GM21825 (cell line): ENCODE measurements at regions not wholly inside any gene's neighbourhood (a gene's known extent, or its start where the extent isn't known, plus 50 kb on each side); places are given as distances from the start of the nearest gene placed in this dataset.

Source experiments
- ATAC-seq: cut with Tn5 transposase; IDR thresholded peaks from one replicate; pipeline ENCODE4 v1.9.1; 2021; ENCODE audit warnings: mild to moderate bottlenecking, moderate library complexity; ENCODE audit not compliant: unreplicated experiment

DNA sequence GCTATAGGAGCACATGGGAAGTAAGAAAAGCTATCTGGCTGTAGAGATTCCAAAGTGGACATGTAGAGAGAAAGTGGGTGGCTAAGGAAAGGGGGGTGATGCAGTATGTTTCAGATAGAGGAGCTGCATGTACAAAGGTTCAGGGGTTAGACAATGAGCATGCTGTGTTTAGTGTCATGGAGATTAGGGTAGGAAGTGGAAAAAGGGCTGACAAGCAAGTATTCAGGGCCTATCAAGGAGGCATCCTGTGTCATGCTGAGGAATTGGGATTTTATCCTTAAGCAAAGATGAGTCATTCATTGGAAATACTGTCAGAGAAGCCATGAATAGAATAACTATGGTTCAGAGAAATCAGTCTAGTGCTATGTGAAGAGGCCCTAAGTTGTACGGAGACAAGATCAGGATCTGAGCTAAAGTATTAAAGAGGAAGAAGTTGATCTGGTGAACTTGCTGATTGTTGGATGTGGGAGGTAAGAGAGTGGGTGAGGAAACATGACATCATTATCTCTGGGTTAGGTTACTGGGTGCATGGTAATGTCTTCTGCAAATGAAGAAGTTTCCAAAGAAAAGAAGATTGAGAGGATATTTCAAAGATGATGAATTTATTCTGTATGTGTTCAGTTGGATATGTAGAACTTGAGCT, 176.7 kb upstream of the GOLIM4 start:
- ATAC-seq = no peak

DNA sequence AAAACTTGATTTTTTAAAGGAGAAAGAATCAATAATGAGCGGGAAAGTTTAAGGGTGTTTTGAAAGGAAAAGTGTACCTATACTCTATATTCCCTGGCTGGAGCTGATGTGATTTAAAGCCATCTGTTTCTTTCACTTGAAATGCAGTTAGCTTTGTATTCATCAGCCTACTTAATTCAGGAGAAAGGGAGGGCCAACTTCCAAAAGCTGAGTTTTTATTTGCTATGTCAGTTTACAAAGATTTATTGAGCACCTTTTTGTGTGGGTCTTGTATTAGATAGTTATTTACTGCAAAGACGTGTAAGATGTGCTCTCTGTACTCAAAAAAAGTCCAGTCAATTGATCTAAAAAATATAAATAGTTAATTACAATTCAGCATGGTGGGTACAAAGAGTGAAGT, 176.2 kb upstream of the GOLIM4 start:
- ATAC-seq = no peak

DNA sequence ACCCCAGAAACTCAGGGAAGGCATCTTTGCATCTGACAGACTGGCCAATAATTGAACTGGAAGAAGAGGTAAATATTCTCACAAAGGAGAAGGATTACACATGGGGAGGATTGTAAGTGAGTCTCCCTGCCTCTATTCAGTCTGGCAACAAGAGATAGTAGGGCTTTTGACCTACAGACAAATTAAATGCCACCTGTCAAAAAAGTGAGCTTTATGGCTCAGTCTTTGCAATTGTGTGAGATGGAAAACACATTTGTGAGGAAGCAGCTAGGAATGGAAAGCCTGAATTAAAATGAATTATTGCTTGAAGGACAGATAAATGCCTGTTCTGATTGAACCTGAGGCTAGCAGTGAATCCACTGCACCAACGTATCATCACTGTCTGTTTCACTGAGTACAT, 173.3 kb upstream of the GOLIM4 start:
- no peak for ATAC-seq

DNA sequence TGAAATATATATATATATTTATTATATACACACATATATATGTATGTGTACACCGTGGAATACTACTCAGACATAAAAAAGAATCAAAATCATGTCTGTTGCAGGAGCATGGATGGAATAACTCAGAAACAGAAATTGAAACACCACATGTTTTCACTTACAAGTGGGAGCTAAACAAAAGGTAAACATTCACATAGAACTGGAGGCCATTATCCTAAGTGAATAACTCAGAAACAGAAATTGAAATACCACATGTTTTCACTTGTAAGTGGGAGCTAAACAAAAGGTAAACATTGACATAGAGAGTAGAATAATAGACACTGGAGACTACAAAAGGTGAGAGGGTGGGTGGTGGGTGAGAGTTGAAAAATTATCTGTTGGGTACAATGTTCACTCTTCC, 171.5 kb upstream of the GOLIM4 start:
- ATAC-seq = no peak

DNA sequence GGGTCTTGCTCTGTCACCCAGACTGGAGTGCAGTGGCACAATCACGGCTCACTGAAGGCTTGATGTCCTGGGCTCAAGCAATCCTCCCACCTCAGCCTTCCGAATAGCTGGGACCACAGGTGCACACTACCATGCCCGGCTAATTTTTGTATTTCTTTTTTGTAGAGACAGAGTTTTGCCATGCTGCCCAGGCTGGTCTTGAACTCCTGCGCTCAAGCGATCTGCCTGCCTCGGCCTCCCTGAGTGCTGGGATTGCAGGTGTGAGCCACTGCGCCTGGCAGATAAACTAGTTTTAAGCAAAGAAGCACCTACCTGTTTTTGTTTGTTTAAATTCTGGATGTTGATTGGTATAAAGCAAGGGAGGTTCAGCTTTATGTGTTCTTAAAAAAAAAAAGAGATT, 170.6 kb upstream of the GOLIM4 start:
- ATAC-seq = no peak

DNA sequence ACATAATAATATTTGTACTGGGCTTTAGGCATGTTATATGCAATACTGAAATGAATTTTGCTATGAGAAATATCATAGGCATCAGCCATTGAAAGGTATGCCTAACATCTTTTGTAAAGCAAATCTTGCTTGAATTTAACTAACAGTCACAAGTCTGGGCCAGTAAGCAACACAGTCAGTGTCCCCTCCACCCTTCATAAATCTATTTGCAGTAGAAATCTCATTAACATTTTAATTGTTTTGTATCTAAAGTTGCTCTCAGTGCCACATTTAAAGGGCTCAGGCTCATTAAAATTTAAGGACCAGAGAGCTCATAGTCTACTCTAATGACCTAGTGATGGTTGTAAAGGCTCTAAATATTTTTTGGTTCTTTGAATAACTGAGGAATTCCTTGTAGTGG, 167.2 kb upstream of the GOLIM4 start:
- no peak for ATAC-seq

DNA sequence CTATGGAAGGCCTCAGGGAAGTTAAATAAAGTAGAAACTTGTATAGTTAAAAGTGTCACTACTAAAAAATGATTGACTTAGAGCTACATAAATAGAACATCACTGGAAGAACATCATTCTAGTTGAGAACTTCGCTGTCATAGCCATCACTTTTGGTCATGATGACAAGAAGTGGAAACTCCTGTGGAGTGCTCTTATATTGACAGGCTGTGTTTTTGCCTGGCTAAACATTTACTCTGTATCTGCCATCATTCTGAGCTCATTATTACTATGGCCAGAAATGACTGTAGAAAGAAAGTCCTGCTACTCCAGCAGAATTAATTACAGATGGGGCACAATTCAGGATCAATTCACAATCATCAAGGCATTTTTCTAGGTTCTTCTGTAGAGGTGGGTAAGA, 165.1 kb upstream of the GOLIM4 start:
- peak; percentile 59 for ATAC-seq

- ATAC-seq = peak; percentile 49
Measured at GRCh38 chr3:168251371-168251770, 155.6 kb upstream of the GOLIM4 start.

DNA sequence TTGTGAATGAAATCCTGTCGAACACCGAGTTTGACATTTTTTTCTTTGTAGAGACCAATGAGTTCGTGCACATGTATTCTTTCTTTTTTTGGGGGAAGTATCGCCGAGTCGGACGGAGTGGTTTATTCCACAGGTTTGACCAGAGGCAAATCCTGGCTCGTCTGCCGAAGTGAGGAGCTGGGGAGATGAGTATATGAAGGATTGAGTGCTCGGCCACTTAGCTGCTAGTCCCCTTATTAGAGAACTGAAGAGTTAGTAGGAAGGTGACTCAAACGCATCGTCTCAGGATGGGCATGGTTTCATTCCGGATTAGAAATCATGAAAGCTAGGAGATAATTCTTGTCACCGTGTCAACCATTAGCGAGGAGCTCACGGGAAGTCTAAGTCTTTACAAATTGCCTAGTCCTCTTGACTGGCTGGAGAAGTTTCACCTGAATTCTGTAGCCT, 154.7 kb upstream of the GOLIM4 start:
- ATAC-seq = peak; percentile 29

GRCh38 chr3:168249550-168250414, 154.1 kb upstream of the GOLIM4 start:
- ATAC-seq = peak; percentile 75

GRCh38 chr3:168249205-168249549, 153.5 kb upstream of the GOLIM4 start:
- ATAC-seq = no peak

GRCh38 chr3:168248383-168249204, 152.9 kb upstream of the GOLIM4 start:
- no peak for ATAC-seq

DNA sequence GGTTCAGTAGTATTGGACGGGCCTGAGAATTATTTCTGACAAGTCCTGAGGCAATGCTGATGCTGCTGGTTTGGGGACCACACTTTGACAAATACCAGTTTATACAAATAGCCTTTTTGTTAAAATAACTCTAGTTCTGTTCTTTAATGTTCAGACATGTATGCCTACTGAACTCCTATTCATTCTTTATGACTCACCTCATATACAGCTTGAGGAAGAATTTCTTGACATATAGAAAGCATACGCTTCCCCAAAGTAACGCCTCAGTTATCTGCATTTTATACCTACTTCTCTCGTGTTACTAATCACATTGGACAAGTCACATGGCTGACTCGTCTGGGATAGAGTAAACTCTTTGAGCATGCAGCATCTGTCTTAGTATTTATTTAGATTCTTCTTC, 145.4 kb upstream of the GOLIM4 start:
- no peak for ATAC-seq

- ATAC-seq = no peak
Measured at GRCh38 chr3:168239287-168239686, 143.6 kb upstream of the GOLIM4 start.

- no peak for ATAC-seq
Measured at GRCh38 chr3:168233001-168233400, 137.3 kb upstream of the GOLIM4 start.

GRCh38 chr3:168223085-168223484, 127.4 kb upstream of the GOLIM4 start:
- no peak for ATAC-seq

DNA sequence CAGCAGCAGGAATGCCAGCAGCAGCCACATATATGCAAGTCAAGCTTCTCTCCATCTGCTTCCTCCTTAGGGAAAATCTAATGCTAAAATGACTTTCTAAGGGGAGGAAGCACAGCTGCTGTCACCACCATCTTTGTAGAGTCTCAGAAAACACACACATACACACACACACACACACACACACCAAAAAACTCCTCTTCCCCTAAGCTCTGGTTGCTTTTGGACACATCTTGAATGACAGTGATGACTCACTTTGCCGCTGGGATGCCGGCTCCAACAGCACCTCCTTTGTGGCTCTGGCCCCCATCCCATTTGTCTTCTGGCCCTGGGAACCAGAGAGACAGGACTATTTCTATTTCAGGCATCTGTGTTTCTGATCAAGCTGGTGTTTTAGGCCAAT, 124.8 kb upstream of the GOLIM4 start:
- ATAC-seq = no peak

- ATAC-seq = no peak
Measured at GRCh38 chr3:168219530-168219929, 123.8 kb upstream of the GOLIM4 start.

DNA sequence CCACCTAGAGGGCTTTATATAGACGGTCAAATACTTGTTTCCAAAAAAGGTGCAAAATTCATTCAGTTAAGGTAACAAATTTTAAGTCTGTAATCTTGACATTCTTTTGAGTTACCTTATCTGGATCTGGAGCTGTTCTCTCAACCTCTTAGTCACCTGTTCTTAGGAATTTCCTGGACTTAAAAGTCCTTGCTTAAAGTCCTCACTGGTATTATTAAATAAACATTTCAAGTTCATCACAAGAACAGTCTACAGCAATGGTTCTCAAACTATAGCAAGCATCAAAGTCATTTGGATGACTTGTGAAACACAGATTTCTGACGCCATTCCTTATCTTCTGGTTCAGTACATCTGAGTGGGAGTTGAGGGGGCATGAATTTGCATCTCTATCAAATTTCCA, 122.9 kb upstream of the GOLIM4 start:
- no peak for ATAC-seq

- ATAC-seq = no peak
Measured at GRCh38 chr3:168216851-168217250, 121.1 kb upstream of the GOLIM4 start.

GRCh38 chr3:168213920-168214319, 118.2 kb upstream of the GOLIM4 start:
- ATAC-seq = peak; percentile 94
